SH-SY5Y (cell line): ENCODE measurements at regions not wholly inside any gene's neighbourhood (a gene's known extent, or its start where the extent isn't known, plus 50 kb on each side); places are given as distances from the start of the nearest gene placed in this dataset.

Experiments
- GATA2 ChIP-seq: IDR thresholded peaks from 2 replicates; pipeline ENCODE4 v1.6.1; 2011; ENCODE audit warnings: mild to moderate bottlenecking, low read depth, low read length
- GATA3 ChIP-seq: IDR thresholded peaks from 2 replicates; pipeline ENCODE4 v1.6.1; 2011; ENCODE audit warnings: low read depth, mild to moderate bottlenecking, low read length, moderate library complexity

DNA sequence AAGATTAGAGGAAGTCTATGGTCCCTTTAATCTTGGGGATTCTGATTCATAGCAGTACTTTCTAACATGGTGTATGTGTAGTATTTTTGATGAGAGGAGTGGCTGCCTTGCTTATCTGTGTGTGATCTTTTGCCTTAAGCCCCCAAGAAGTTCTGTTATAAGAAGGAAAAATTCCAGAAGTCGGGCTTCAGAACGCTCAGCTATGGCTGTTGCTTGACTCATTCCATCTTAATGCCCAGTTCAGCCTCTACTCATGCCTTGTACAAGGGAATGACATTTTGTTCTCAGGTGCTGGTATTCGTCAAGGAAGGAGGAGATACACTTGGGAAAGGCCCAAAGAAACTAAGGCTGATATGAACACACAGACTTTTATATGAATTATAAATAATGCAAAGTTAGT, 713.0 kb upstream of the MARCKS start:
- TF ChIP-seq GATA2 (no peak), GATA3 (no peak)

DNA sequence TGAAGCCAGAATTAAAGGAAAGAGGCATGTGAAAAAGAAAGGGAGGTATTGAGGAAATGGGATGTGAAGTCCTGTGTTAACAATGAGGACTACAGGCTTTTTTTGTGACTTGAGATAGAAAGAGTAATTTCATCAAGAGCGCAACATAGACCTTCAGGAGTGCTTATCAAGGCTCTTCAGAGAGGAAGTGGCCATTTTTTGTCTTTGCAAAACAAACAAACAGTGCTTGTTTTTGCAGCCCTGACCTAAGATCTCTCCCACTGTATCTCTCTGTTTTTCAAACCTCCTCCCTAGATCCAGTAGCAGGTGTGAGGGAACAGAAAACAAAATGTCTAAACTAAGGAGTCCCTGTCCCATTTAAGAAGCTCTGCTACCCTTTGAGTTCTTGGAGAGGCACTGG, 710.3 kb upstream of the MARCKS start:
- TF ChIP-seq GATA3: no peak
- no peak for TF ChIP-seq GATA2

DNA sequence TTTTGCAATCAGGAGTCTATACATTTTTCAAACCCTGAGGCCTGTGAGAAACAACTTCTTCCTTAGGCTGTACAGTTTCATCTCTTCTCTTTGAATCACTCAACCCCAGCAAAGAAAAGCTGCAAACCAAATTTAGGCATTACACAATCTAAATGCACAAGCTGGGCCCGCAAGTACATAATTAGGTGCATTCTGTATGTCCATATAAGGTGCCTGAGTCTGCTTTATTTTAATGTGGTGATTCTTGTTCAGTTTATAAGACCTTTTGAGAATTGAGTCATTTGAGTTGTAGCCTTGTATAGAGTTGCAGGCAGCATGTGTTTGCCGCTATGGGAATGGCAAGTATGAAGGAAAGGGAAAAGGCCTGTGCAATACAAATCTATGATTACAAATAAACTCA, 709.6 kb upstream of the MARCKS start:
- TF ChIP-seq GATA2 (no peak), GATA3 (no peak)

DNA sequence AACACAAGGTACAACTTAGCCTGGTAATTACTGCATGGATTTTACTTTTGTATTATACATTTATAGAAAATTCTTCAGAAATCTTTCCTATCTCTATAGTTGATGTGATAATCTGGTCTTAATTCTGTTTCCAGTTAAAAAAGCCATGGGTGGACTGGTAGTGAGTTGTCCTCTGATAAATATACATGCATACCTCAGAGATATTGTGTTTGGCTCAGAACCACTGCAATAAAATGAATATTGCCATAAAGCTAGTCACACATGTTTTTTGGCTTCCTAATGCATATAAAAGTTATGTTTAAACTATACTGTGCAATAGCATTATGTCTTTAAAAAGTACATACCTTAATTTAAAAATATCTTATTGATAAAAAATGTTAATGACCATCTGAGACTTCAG, 708.6 kb upstream of the MARCKS start:
- TF ChIP-seq GATA3 (no peak), GATA2 (no peak)

DNA sequence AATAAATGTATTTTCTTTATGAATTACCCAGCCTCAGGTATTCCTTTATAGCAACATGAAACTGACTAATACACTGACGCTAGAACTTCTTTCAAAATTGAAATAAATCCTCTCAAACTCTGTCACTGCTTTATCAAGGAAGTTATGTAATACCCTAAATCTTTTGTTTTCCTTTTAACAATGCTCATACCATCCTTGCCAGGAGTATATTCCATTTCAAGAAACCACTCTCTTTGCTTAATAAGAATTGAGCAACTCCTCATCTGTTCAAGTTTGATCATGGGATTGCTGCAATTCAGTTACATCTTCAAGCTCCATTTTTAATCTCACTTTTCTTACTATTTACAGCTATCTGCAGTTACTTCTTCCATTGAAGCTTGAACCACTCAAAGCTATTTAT, 707.6 kb upstream of the MARCKS start:
- TF ChIP-seq GATA2 (no peak), GATA3 (no peak)

DNA sequence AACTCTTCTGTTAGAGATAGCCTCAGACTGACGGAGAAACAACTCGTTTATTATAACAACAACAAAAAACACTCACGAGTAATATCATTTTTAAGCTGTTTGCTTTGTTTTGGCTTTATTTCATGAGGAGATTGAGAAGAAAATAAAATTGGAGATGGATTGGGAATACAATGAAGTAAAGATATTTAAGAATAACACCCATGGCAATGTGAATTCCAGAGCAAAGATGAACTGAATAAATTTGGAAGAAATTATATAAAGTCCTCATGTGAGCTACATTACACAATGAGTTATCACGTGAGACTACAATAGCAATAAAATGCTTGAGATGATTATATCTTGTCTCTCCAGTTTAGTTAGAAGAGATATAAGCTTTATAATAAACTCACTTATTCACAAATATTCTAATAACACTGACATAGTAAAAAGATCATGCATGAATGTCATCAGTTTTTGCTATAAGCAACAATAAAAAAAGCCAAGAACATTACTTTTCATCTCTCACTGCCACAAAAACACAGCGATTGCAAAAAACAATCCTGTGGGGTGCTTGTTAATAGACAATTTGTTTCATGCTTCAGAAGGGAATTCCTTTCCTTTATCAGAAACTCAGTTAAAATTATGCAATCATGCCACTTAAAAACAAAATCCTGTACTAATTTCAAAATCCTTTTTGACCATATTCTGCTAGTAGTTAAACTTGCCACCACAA, 696.7 kb upstream of the MARCKS start:
- TF ChIP-seq GATA3 (no peak), GATA2 (no peak)

DNA sequence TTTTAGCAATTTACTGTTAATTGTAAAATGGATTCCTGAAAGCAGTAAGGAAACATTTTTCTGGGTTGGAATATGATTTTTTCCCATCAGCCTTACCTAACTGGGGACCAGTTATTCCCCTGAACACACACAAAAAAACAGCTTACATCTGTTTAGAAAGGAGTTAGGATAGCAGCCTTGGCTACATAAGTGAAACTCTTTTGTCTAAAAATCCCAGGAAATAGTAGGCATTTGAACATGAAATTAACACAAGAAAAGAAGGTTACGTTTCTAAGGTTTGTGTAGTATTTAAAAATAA, 696.2 kb upstream of the MARCKS start:
- TF ChIP-seq GATA2 (no peak), GATA3 (no peak)

DNA sequence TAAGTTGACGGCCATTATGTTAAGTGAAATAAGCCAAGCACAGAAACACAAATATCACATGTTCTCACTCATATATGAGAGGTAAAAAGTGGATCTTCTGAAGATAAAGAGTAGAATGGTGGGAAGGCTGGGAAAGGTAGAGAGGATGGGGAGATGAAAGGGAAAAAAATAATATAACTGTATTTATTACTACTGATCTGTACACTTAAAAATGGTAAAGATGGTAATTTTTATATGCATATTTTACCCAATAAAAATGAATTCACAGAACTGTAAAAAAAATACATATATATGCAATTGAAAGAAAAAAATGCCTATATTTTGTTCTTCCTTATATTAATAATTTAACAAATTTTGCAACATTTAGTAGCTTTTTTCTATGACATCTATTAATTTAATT, 694.4 kb upstream of the MARCKS start:
- TF ChIP-seq GATA2 (no peak), GATA3 (no peak)

DNA sequence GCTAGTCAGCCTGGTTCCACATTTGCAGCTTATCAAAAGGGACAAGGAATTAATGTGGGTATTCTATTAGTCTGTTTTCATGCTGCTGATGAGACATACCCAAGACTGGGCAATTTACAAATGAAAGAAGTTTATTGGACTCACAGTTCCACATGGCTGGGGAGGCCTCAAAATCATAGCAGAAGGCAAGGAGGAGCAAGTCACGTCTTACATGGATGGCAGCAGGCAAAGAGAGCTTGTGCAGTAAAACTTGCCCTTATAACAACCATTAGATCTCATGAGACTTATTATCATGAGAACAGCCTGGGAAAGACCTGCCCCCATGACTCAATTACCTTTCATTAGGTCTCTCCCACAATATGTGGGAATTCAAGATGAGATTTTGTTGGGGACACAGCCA, 689.1 kb upstream of the MARCKS start:
- TF ChIP-seq GATA3: no peak
- no peak for TF ChIP-seq GATA2

DNA sequence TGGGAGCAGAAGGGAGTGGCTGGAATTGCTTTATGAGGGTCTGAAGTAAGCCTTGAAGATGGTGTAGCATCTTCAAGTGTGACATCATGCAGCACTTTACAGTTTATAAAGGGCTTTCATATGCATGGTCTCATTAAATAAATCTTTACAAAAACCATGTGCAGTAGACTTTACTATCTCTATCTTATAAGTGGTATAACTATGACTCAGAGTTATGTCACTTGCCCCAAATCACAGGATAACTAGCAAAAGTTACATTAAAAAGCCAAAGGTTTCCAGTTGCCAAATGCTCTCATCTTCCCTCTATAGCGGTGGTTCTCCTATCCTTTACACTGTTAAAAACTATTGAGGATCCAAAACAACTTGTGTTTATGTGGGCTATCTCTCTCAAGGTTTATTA, 687.7 kb upstream of the MARCKS start:
- TF ChIP-seq GATA2 (no peak), GATA3 (no peak)

DNA sequence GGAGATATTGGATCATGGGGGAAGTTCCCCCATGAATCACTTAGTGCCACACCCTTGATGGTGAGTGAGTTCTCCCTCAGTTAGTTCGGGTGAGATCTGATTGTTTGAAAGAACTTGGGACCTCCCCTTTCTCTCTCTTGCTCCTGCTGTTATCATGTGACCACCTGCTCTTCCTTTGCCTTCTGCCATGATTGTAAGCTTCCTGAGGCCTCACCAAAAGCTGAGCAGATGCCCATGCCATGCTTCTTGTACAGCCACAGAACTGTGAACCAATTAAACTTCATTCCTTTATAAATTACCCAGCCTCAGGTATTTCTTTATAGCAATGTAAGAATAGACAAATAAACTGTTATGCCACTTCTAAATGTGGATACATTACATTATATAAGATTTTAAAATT, 686.7 kb upstream of the MARCKS start:
- TF ChIP-seq GATA2: no peak
- no peak for TF ChIP-seq GATA3

DNA sequence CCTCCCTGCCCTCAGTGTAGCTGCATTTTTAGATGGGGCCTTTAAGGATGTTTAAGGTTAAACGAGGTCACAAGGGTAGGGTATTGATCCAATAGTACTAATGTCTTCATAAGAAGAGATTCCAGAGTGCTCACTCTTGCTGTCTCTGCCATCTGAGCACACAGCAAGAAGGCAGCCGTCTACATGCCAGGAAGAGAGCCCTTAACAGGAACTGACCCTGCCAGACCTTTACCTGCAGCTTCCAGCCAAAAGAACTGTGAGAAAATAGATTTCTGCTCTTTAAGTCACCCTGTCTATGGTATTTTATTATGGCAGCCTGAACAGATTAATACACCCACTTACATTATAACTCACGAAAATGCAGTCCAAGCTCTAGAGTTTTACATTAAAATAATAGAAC, 685.3 kb upstream of the MARCKS start:
- no peak for TF ChIP-seq GATA3
- TF ChIP-seq GATA2: no peak

DNA sequence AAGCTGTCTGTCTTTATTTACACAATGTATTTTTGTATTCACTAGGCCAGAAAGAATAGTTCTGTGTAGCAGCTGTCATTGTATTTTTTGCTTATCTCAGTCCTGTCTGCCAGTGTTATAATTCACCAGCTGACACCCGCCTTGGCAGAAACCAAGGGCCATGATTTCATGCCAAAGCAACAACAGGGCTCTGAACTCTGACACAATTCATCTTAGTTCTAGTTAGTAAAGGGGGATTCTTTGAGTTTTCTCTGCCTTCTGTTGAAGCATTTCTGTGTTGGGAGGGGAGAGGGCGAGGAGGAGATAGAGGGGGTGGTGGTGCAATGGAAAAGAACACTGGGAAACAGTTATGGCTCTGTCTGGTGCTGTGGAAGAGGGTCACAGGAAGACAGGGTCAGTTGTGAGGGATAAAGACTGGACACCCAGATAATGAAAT, 684.6 kb upstream of the MARCKS start:
- TF ChIP-seq GATA2: peak; percentile 68
- TF ChIP-seq GATA3: no peak

DNA sequence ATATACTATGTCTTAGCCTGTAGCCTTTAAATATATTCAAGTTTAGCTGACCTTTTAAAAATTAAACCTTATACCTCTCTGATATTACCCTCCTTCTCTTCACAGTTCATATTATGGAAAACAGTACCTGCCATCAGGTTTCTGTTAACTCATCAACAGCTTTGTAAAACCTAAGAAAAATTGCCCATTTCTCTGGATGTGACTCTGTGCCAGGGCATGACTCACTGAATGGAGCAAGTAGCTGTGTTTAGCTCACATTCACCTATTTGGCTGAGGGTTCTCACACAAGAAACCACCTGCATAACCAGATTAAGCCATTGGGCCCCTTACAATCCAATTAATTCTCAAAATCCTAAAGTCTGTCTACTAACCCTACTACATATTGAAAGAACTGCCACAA, 678.8 kb upstream of the MARCKS start:
- TF ChIP-seq GATA3: no peak
- TF ChIP-seq GATA2: no peak

DNA sequence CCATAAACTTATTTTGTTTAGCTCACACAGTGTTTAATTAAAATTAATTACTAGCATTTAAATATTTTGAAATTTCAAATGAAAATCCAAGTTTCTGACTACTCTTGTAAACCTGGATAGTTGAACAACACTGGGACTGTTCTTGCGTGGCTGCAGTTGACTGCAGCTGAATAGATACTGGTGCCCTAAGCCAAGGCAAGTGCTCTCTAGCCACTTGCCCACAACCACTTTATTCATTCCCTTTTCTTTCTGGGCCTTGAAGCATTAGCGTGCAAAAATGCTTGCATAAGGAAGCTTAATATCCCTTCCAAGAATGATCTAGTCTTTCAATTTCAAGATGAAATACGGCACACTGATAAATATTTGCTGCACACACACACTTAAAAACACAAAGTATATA, 676.0 kb upstream of the MARCKS start:
- TF ChIP-seq GATA3 (no peak), GATA2 (no peak)
